Stimulated activated CD8-positive, alpha-beta memory T cell treated with anti-CD3 and anti-CD28 coated beads, Interleukin-4, amount 100 ng/mL, for 1 hour (primary cell): ENCODE measurements at regions not wholly inside any gene's neighbourhood (a gene's known extent, or its start where the extent isn't known, plus 50 kb on each side); places are given as distances from the start of the nearest gene placed in this dataset.

Experiments used
- DNase-seq, 2 donors: peaks; one replicate each; pipeline ENCODE4 v3.0.0-alpha.2; 2020; ENCODE audit warnings: low read depth in 2 of 2, low spot score in 1 of 2

DNA sequence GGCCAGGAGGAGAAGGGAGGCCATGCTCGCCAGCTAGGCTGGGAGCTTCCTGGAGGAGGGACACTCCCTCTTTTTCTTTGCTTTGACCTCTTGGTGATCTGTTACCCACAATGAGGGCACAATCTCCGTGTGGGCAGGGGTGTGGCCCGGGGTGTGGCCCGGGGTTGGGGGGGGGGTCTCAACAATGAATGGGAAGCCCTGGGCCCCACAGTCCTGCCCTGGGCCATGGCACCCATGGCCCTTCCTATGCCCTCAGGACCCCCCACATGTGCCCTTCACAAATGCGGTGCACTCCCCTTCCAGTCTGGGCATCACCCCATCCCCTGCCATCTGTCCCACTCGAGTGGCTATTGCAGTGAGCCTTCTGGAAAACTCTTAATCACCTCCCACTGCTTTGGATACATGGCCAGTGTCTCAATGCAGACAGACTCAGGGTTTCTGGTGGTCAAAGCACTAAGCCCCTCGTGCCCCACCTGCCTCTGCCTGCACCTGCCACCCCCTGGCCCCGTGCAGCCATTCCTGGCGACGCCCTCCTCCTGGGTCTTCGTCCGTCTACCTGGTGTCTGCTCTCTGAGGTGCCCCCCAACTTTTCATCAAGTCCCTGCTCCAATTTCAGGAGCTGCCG, 611.3 kb downstream of the TBC1D22A start:
- DNase-seq = no peak

DNA sequence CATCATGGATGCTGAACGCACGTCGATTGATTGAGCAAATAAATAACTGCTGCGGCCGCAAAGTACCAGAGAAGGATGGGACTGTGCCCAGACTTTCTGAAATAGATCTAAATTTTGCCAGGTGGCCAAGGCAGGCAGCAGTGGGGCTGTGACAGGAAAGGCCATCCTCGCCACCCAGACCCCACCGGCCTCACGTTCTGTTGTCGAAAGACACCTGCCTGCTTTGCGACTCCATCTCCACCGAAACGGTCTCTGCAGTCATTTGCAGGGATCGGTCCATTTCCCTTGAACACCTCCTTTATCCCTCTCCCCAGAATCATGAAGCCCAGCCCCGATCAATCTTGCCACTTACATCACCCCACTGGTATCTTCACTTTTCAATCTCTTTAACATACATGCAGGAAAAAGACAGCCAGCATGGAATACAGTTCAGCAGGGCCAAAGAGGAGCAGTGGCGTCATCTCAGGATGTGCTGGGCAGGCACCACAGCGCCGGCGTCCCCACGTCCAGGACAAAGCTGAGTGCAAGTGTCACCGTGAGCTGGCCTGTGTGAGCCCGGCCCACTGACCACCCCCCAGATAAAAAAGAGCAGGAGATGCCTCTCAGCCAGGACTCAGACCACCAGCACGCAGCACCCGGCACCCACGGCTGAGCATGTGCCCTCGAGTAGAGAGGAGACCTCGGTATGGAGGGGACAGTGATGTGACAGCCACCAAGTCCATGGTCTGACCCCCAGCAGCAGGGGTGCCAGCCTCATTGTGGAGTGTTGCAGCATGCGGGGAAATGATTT, 610.3 kb downstream of the TBC1D22A start:
- DNase-seq = no peak

DNA sequence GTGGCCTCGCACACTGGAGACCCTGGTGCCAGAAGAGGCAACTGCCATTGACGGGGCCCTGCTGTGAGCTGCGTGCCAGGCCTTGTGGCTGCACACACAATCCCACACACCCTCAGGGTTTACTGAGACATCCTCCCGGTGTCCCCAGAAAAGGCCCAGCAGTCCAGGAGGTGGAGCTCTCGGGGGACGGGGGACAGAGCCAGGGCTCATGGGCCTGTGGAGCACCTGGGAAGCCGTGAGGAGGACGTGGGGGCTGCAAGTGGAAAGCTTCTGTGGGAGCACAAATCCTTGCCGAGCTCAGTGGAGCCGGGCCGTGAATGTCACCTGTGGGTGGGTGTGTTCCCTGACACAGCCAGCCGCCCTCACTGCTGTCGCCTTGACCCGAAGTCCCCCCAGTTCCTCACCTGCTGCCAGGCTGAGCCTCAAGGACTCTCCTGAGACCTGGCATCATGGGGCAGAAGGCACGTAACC, 609.7 kb downstream of the TBC1D22A start:
- DNase-seq = no peak

DNA sequence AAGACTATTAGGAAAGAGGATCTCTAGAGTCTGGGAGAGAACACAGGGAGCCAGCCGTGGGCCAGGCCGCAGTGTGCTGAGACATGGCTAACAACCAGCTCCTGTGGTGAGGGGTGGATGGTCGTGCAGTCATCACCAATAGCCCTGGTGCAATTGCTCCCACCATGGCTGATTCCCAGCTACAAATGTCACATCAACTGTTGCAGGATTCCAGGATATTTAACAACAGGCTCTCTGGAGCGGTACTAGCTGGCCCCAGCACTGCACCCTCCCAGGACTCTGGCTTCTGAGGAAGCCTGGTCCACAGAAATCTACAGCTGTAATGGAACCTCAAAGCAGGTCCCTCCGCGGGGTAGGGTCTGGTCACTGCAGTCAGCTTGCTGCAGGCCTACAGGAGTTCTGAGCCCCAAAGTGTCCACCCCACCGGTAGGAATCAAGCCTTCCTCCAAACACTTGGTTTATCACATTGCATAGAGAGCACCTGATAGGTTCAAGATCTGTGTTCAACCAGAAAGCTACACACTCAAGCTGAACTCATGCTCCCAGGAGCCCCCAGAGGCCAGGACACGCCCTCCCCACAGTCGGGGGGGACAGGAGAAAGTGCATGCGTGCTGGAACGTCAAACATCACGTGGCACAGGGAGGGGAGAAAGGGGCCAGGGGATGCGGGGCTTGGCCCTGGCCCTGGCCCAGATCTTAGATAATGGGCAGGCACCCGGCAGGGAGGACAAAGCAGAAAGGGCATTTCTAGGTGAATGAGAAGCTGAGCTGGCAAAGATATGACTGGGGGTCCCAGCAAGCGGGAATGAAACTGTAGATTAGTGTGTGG, 609.0 kb downstream of the TBC1D22A start:
- DNase-seq = no peak

DNA sequence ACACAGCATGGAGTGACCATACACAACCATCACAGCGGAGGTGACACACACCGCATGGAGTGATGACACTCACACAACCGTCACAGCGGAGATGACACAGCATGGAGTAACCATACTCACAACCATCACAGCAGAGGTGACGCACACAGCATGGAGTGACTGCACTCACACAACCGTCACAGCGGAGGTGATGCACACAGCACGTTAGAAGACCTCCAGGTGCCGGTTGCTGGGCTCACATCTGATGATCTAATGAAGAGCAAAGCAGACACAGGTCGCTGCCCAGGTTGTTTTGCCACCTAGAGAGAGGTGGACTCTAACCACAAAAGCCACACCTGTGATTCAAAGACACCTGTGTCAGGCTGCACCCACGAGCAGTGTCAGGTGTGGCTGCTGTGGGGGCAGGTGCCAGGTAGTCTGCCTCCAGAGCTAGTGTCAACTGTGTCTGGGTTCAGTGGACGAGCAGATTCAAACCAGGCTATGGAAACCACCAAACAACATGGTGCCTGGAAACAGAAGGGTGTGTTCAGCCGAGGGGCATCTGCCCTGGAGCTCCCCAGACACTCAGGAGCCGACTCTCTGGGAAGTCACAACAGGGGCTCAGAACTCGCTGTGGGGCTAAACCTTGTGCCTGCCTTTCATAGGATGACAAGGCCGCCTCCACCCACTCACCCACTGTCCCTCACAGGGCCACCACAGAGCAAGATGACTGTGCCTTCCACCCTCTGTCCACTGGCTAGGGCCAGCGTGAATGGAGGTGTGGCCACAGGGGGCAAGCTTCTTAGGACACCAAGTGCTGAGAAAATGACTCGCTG, 608.2 kb downstream of the TBC1D22A start:
- DNase-seq = no peak

DNA sequence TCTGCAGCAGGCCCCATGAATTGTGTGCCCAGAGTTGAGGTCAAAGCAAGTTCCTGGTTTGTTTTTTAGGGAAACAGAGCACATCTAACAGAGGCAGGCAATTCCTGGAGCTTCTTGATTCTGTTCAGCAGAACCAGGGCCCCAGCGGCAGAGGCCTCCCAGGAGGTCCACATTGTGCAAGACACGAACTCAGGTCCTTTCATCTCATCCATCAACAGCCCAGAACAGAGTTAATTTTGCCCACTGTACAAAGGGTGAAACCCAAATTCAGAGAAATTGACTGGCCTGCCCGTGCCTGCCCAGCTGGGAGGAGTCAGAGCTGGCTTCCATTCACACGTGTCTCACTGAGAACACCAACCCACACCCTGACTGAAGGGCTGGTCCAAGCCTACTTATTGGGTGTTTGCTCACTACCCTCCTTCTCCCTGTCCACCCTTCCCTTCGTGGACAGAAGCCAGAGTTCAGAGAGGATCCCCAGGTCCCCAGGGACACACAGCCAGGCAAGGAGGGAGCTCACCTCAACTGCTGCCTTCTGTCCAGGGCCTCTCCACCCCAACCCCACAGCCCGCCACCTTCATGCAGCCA, 607.1 kb downstream of the TBC1D22A start:
- no peak for DNase-seq

DNA sequence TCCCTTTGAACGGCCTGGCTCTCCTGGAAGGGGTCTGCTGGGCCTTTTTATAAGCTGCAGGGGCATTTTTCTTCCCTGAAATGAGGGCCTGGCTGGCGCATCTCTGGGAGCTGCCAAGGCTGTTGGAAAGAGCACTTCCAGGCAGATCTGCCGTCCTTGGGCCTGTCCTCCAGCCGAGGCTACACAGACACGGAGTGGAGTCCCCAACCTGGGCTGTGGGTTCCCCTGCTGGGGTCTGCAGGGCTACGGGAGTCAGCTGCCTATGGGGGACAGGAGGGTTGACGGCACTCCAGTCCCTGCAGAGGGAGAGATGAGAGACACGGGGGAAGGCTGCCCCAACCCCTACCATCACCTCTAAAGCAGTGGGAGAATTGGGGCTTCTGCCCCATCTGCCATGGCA, 606.6 kb downstream of the TBC1D22A start:
- no peak for DNase-seq

DNA sequence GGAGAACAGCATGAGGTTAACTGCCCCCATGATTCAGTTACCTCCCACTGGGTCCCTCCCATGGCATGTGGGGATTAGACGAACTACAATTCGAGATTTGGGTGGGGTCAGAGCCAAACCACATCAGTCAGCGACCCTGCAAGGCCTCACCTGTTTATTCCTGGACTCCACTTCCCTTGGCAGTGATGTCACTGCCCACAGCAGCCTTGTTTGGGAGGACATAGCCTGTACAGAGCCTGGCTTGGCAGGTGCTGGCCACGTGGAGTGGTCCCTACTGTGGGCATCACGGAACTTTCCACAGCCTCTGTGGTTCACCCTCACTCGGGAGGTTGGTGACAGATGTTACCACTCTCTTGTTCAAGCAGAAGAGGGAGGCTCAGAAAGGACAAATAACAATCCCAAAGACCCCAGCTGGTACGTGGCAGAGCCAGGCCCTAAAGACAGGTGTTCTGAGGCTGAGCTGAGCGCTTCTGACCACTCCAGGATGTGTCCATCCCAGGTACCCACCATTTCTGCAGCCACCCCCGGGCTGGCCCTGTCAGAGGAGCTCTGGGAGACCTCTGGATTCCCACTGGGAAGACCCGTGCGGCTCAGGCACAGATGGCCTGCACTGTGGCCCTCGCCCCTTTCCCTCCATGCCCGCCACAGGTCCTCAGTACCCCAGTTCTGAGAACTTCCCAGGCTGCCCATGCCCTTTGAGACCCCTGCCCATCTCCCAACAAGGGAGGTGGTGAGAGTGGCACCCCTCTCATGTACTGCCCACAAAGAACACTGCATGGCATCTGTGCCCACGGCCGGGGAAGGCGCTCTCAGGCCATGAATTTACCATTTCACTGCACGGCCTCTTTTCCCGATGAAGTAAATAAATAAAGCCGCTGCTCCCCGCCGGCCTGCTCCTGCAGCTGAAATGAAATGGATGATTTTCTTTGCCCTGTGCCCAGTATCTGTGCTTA, 605.8 kb downstream of the TBC1D22A start:
- DNase-seq = no peak

DNA sequence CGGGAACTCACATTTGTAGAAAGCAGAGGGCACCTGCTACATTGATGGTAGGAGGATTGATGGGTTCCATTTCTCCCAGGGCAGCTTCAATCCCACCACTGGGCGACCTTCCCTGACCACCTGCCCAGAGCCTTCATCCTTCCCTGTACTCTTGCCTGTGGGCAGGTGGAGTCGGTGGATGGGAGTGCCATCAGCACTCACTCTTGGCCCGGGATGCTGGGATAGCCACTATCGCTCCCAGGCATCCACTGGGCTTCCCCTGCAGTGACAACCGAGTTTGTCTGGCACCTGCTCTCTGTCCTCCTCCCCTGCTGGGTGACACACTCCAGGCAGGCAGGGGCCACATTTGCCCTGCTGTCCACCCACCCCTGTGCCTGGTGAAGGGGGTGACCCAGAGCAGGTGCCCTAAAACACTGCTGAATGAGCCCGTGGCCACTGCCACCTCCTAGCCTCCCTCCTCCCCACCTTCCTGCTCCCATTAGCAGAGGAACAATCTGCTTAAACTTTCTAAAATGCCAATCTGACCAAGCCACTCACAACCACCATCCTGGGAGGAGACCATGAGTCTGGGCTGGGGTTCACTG, 604.7 kb downstream of the TBC1D22A start:
- no peak for DNase-seq

DNA sequence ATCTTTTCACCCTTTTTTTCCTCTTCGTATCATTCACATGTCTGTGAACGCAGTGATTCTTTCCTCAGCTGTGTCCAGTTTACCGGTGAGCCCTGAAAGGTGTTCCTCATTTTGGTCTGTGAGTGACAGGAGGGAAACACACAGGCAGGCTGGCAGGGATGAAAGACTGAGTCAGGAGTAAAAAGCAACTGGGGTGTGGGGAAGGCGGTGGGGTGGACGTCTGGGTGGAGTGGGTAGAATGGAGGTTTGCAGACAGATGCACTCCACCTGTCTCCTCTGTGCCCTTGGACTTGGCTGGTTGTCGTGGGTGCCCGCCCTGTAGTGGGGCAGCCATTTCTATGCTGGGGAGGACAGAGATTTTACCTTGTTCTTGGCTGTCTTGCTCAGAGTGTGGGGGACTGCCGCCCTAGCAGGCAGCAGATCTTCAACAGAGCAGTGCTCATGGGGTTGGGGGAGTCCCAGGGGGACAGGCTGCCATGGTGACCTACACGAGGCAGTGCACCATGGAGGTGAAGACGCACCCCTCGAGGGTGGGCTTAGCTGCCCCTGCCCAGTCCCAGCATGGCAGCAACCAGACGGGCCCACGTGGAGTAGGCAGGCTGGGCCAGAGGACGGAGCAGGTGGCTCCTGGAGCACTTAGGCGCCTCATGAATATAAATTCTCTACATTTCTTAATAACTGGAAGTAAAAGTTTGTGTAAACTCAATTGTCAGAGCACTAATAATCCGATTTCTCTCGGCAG, 603.7 kb downstream of the TBC1D22A start:
- no peak for DNase-seq

DNA sequence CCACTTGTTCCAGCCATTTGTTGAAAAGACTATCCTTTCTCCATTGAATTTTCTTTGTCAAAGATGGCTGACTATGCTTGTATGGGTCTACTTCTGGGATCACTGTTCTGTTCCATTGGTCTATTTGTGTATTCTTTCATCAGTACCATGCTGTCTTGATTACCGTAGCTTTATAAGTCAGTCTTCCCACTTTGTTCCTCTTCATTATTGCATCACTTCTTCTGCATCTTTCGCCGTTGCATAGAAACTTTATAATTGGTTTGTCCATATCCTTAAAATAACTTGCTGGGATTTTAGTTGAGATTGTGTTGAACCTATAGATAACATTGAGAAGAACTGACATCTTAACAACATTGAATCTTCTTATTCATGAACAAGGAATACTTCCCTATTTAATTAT, 598.8 kb downstream of the TBC1D22A start:
- DNase-seq = no peak

DNA sequence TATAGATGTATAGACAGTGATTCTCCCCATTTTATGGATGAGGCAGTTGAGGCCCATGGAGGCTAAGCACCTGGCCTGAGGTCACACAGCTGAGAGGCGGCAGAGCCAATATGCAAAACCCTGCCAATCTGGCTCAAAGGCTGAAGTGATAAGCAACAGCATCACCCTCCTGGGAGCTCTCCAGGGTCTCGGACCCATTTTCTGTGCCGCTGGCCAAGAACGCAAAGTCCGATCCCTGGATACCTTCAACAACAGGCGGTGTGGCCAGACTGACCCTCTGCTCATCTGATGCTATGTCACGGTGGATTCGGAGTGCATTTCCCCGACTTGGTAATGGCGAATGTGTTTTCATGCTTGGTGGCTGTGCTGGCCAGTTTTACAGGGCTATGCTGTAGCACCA, 595.0 kb downstream of the TBC1D22A start:
- DNase-seq = no peak

DNA sequence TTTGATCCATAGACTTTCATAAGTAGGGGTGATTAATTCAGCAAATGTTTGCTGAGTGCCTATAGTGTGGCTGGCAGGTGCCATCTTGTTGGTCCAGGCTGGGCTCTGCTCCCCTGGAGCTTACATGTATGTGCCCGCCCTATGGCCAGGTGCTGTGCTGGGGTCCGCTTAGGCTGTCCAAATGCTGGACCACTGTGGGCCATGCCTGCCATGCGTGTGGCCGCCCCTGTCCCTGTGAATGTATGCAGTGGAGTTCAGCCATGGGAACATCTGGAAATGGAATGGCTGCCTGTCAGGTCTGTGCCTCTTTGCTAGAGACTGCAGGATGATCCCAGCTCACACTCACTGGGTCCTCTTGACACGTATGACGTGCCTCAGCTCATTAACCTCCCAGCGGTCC, 594.6 kb downstream of the TBC1D22A start:
- no peak for DNase-seq

DNA sequence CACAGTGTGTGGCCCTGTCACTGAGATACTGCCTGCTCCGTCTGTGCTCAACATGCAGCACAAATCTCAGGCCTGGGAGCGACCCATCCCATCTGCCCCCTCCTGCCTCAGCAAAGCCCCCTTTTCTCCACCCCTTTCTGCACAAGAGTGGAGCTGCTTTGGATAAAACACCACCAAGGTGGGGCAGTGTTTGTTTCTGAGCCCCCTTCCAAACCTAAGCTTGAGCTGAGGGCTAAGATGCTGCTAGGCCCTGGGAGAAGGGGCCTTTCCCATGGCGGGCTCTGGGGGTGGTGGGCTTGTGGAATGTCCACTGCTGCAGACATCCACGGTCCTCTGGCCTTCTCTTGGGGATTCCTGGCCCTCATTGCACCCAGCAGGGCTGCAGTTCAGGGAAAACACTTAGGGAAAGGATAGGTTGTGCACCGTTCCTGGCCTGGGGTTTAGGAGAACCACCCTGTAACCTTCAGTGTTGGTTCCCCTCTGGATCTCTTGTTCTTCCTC, 594.1 kb downstream of the TBC1D22A start:
- DNase-seq = no peak

DNA sequence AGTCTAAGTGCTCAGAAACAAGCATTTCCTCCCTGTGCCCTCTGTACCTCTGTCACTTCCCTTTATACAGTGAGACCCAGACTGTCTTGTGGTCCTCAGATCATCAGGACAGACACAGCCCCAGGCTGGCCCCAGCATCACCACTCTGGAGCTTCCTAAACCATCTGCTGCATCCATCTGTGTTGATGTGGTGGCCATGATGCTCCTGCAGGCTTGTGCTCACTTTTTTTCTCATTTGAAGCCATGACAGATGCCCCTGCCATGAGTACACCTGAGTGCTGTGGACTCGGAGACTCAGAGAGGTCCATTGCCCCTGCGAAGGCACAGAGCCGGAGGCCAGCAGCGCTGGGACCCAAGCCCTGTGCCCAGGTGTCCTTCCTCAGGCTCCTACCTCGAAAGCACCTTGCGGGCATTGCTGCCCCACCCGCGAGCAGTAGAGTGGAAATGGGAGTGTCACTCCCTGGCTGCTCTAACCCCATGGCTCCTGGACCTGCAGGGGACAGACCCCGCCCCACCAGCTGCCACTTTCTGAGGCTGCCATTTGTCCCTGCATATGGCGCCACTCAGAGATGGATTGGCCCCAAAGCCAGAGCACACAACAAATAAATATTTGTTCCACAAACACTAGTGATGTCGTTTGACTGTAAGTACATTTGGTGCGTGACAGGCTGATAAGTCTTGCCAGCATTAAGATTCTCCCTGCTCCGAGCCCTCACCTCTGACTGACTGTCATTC, 593.5 kb downstream of the TBC1D22A start:
- DNase-seq = no peak

DNA sequence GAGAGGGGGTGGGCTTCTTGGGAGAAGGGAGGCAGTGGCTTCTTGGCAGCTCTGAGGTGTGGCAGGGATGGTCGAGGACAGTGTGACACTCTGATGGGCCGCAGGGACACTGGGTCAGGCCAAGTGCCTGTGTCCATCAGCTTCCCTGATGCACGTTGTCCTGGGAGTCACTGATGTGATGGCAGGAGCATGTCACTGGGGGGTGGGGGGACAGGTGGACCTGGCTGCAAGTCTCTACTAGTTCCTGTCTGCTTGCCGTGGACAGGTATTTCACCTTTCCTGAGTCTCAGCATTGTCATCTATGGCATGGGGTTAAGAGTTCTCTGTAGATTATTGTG, 592.9 kb downstream of the TBC1D22A start:
- DNase-seq = no peak

DNA sequence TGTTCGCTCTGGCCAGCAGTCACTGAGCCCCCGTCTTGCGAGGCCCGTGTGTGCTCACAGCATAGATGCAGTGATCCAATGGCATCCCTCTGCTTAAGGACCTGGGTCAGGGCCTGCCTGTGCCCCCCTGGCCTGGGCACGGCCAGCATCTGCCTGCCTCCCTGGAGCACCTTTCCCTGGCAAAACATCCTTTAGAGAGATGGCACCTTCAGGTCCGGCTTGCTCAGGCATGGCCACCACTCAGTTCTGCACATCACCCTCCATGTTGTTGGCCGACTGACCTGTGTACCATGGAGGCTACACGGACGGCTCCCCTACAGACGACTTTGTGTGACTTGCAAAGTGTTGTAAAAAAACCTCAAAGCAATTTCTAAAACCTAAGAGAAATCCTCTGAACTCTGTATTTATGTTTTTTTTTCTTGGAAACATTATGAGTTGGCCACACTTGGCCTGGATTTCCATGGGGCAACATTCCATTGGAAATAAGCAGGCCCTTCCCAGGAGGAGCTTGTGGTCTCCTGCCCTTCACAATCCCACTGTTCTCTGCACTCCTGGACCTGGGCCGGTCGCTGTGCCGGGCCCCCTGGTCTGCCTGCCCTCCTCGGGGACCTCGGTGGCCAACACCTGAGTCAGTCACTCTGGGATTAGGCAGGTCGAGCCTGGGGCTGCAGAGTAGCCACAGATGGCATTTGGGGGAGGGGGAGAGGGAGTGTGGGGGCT, 592.4 kb downstream of the TBC1D22A start:
- DNase-seq = no peak
